ENCODE measurements at regions not wholly inside any gene's neighbourhood (a gene's known extent, or its start where the extent isn't known, plus 50 kb on each side); places are given as distances from the start of the nearest gene placed in this dataset.

GRCh38 chr1:29569971-29570634 is 333.8 kb downstream of the PTPRU start:
- Mint-ChIP-seq H3K36me3 (no peaks in the 10 kb centered on the region), H3K27ac (no peak overlapping the region), H3K4me1 (no peaks in the 10 kb centered on the region), H3K27me3 (no peaks in the 10 kb centered on the region), H3K9me3 (ENCODE audit: low read depth) (peaks cover 4% of the 10 kb centered on the region), H3K4me3 (no peak overlapping the region)
- CTCF ChIA-PET = no interaction called here
- no peak for DNase-seq
- ATAC-seq = no peak

DNA sequence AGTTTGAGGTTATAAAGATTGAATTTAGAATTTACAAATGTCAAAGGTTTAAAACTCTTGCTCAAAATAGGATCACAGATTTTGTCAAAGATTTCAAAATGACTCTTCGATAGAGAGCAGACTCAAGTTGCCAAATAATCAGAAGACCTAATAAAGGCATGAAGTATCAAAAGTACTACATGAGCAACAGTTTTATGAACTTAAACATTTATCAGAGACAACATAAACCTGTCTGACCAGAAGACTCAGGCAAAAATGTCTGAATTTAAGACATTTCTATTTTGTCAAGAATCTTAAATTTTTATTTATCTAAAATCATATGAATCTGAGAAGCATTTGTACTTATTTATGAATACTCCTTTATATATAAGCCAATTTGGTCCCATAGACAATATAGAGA is 330.9 kb downstream of the PTPRU start:
- Mint-ChIP-seq H3K27me3 (no peaks in the 10 kb centered on the region), H3K4me1 (no peaks in the 10 kb centered on the region), H3K4me3 (no peak overlapping the region), H3K36me3 (no peaks in the 10 kb centered on the region), H3K27ac (no peak overlapping the region), H3K9me3 (ENCODE audit: low read depth) (peaks cover 22% of the 10 kb centered on the region)
- CTCF ChIA-PET = no interaction called here
- no peak for ATAC-seq
- DNase-seq = no peak

- no peak overlapping the region for H3K4me3 Mint-ChIP-seq
- CTCF ChIA-PET = no interaction called here
- H3K27ac Mint-ChIP-seq = no peak overlapping the region
- ATAC-seq (no peak), DNase-seq (no peak)
- H3K27me3 Mint-ChIP-seq = no peaks in the 10 kb centered on the region
- no peaks in the 10 kb centered on the region for H3K36me3 Mint-ChIP-seq
- peaks cover 22% of the 10 kb centered on the region for H3K9me3 Mint-ChIP-seq (ENCODE audit: low read depth)
- no peaks in the 10 kb centered on the region for H3K4me1 Mint-ChIP-seq
Measured at GRCh38 chr1:29565490-29565889, 329.2 kb downstream of the PTPRU start.

DNA sequence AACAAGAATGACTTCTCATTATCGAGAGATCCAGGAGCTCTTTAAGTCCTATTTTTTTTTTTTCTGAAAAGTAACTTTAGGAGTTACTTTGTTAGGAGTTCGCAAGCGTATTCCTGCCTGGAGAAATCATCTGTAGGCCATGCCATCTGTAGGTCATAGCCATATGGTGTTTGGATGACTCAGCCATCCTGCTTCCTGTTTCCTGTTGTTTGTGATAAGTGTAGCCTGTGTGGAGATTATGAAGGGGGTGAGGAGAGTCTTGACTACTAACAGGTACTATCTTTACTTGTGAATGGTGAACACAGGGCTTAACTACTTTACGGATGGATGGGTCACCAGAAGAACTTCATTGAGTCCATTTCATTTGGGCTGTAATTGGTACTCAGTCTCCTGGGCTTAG is 327.2 kb downstream of the PTPRU start:
- CTCF ChIA-PET = no interaction called here
- Mint-ChIP-seq H3K4me1 (no peaks in the 10 kb centered on the region), H3K4me3 (no peak overlapping the region), H3K9me3 (ENCODE audit: low read depth) (peaks cover 22% of the 10 kb centered on the region), H3K27ac (no peak overlapping the region), H3K27me3 (no peaks in the 10 kb centered on the region), H3K36me3 (no peaks in the 10 kb centered on the region)
- ATAC-seq = no peak
- no peak for DNase-seq

DNA sequence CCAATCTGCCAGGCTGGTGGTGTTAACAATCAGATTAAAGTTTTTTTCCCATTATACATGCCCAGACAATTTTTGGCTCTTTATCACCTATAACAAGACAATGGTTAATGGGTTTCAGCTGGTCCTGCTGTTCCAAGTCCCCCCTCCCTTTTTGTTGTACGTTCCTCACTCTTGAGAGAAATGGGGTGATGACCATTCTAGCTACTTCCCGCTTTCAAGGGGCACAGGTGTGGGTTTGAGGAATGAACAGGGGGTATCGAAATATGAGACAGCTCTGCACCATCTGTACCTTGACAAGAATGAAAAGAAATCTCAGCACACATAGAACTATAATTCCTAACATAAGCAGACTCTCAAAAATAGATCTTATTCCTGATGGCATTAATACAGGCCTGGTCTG is 326.8 kb downstream of the PTPRU start:
- H3K4me1 Mint-ChIP-seq = no peaks in the 10 kb centered on the region
- CTCF ChIA-PET = no interaction called here
- H3K36me3 Mint-ChIP-seq = no peaks in the 10 kb centered on the region
- H3K27me3 Mint-ChIP-seq = no peaks in the 10 kb centered on the region
- DNase-seq (no peak), ATAC-seq (no peak)
- H3K4me3 Mint-ChIP-seq = no peak overlapping the region
- peaks cover 22% of the 10 kb centered on the region for H3K9me3 Mint-ChIP-seq (ENCODE audit: low read depth)
- H3K27ac Mint-ChIP-seq = no peak overlapping the region

GRCh38 chr1:29559056-29559455 is 322.7 kb downstream of the PTPRU start:
- ATAC-seq (no peak), DNase-seq (no peak)
- Mint-ChIP-seq H3K27ac (no peak overlapping the region), H3K36me3 (no peaks in the 10 kb centered on the region), H3K27me3 (no peaks in the 10 kb centered on the region), H3K4me1 (no peaks in the 10 kb centered on the region), H3K4me3 (no peak overlapping the region), H3K9me3 (ENCODE audit: low read depth) (peaks cover 15% of the 10 kb centered on the region)
- CTCF ChIA-PET = no interaction called here

DNA sequence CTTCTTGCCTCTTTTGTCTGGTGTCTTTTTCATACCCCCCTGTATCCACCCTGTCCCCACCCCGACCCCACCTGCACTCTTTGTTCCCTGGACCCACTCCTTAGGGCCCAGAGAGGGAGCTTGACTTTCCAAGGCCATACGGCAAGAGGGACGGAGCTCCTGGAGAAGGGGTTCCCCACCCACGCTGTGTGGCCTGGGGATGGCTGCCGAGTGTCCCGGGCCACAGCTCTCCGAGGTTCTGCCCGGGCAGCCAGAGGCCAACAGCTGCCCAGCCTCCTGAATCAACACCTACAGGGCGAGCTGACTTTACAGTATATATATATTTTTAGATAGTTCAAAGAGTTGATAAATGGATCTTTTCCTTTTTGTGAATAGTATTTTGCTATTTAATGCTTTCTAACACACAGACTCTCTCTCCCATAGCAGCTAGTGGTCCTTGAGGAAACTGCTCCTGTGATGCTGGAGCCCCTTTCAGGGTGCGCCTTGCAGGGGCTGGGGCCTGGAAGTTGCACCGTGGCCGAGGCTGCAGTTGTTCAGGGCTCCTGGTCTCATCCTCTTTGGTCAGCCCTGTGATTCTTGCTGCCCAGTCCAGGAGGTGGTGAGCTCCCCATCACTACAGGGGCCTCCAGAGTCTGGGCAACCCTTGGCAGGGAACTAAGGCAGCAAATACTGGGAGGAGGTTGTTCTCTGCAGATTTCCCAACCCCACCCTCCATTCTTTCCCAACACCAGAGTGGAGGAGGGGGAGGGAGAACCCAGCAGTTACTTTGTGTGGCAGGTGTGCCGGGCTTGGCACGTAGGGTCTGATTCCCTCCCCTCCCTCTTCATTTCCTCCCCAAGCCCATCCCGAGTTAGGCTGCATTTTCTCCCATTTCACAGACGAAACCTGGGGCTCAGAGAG is 321.6 kb downstream of the PTPRU start:
- Mint-ChIP-seq H3K9me3 (ENCODE audit: low read depth) (peaks cover 7% of the 10 kb centered on the region), H3K4me3 (no peak overlapping the region), H3K27ac (no peak overlapping the region), H3K36me3 (no peaks in the 10 kb centered on the region), H3K27me3 (no peaks in the 10 kb centered on the region), H3K4me1 (no peaks in the 10 kb centered on the region)
- ATAC-seq = no peak
- DNase-seq = no peak
- CTCF ChIA-PET = no interaction called here

GRCh38 chr1:29557066-29557465 is 320.7 kb downstream of the PTPRU start:
- Mint-ChIP-seq H3K9me3 (ENCODE audit: low read depth) (no peaks in the 10 kb centered on the region), H3K4me1 (no peaks in the 10 kb centered on the region), H3K4me3 (no peak overlapping the region), H3K27me3 (no peaks in the 10 kb centered on the region), H3K27ac (no peak overlapping the region), H3K36me3 (no peaks in the 10 kb centered on the region)
- ATAC-seq (no peak), DNase-seq (no peak)
- CTCF ChIA-PET = no interaction called here

GRCh38 chr1:29556657-29557056 is 320.3 kb downstream of the PTPRU start:
- DNase-seq = no peak
- CTCF ChIA-PET = no interaction called here
- Mint-ChIP-seq H3K4me3 (no peak overlapping the region), H3K9me3 (ENCODE audit: low read depth) (no peaks in the 10 kb centered on the region), H3K36me3 (no peaks in the 10 kb centered on the region), H3K27ac (no peak overlapping the region), H3K27me3 (no peaks in the 10 kb centered on the region), H3K4me1 (no peaks in the 10 kb centered on the region)
- no peak for ATAC-seq

- no peak for ATAC-seq
- H3K36me3 Mint-ChIP-seq = no peaks in the 10 kb centered on the region
Measured at GRCh38 chr1:29555043-29555620, 318.8 kb downstream of the PTPRU start.

GRCh38 chr1:29554208-29554778 is 318.0 kb downstream of the PTPRU start:
- Mint-ChIP-seq H3K27me3 (no peaks in the 10 kb centered on the region), H3K9me3 (ENCODE audit: low read depth) (no peaks in the 10 kb centered on the region), H3K4me1 (no peaks in the 10 kb centered on the region), H3K36me3 (no peaks in the 10 kb centered on the region), H3K27ac (no peak overlapping the region), H3K4me3 (no peak overlapping the region)
- no peak for ATAC-seq
- DNase-seq = no peak
- CTCF ChIA-PET = no interaction called here

More at GRCh38 chr1:29555043-29555620, 318.8 kb downstream of the PTPRU start:
- no peak for DNase-seq
- Mint-ChIP-seq H3K27ac (no peak overlapping the region), H3K27me3 (no peaks in the 10 kb centered on the region), H3K4me3 (no peak overlapping the region), H3K9me3 (ENCODE audit: low read depth) (no peaks in the 10 kb centered on the region), H3K4me1 (no peaks in the 10 kb centered on the region)
- CTCF ChIA-PET = no interaction called here

- no peak overlapping the region for H3K27ac Mint-ChIP-seq
- DNase-seq = no peak
- no peak overlapping the region for H3K4me3 Mint-ChIP-seq
- H3K4me1 Mint-ChIP-seq = no peaks in the 10 kb centered on the region
- no peaks in the 10 kb centered on the region for H3K36me3 Mint-ChIP-seq
- H3K9me3 Mint-ChIP-seq (ENCODE audit: low read depth) = no peaks in the 10 kb centered on the region
- CTCF ChIA-PET = no interaction called here
- no peak for ATAC-seq
- H3K27me3 Mint-ChIP-seq = no peaks in the 10 kb centered on the region
Measured at GRCh38 chr1:29551123-29551936, 315.0 kb downstream of the PTPRU start.

DNA sequence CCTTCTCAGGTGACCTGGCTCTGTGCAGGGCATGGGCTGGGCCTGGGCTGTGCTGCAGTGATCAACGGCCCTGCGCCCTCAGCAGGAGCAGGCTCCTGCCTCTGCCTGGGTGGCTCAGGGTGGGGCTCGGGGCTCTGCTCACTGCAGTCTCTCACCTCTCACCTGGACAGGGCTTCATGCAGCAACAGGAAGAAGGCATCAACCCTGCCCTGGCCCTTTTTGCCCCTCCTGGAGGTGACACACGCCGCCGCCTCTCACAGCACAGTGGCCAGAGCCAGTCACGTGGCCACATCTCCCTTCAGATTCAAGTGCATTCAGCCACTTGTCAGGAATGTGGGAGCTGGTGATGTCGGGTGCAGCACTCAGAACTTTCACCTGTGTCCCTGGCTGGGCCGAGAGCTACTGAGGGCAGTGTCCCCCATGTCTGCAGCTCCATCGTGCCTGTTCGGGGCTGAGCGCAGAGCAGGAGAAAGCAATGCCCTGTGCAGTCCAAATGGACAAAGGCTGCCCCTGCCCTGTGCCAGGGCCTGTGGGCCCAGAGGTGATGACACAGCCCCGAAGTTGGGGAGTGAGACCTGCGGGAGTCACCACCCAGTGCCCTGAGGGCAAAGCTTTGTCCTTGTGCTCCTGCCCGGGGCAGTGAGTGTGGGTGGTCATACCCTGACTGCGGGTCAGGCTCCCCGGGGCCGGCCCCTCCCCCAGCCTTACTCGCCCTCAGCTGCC is 314.0 kb downstream of the PTPRU start:
- no peak for ATAC-seq
- no peaks in the 10 kb centered on the region for H3K36me3 Mint-ChIP-seq
- no peaks in the 10 kb centered on the region for H3K4me1 Mint-ChIP-seq
- H3K4me3 Mint-ChIP-seq = no peak overlapping the region
- CTCF ChIA-PET = no interaction called here
- no peak for DNase-seq
- H3K9me3 Mint-ChIP-seq (ENCODE audit: low read depth) = no peaks in the 10 kb centered on the region
- H3K27me3 Mint-ChIP-seq = no peaks in the 10 kb centered on the region
- no peak overlapping the region for H3K27ac Mint-ChIP-seq

Measured in activated CD8-positive, alpha-beta memory T cell treated with anti-CD3 and anti-CD28 coated beads, Interleukin-2, amount 10 ng/mL, durations not matched to agents 7 days and 5 days (primary cell).